Stimulated activated CD4-positive, alpha-beta T cell treated with anti-CD3 and anti-CD28 coated beads, Interleukin-4, amount 100 ng/mL, for 1 hour (primary cell): ENCODE measurements at regions not wholly inside any gene's neighbourhood (a gene's known extent, or its start where the extent isn't known, plus 50 kb on each side); places are given as distances from the start of the nearest gene placed in this dataset.
"Not testable (repeated sequence)": the region's sequence is repeated elsewhere in the genome, so short reads cannot be mapped to it uniquely, and the experiment has no call there.

Source experiments
- DNase-seq: peaks from one replicate; pipeline ENCODE4 v3.0.0-alpha.2; 2020

GRCh38 chr6:2363211-2363610, 117.8 kb upstream of the GMDS start:
- no peak for DNase-seq

- no peak for DNase-seq
These were observed 115.8 kb upstream of the GMDS start for GRCh38 chr6:2361195-2361594.

- DNase-seq: no peak
These were observed 115.3 kb upstream of the GMDS start for GRCh38 chr6:2360716-2361115.

DNA sequence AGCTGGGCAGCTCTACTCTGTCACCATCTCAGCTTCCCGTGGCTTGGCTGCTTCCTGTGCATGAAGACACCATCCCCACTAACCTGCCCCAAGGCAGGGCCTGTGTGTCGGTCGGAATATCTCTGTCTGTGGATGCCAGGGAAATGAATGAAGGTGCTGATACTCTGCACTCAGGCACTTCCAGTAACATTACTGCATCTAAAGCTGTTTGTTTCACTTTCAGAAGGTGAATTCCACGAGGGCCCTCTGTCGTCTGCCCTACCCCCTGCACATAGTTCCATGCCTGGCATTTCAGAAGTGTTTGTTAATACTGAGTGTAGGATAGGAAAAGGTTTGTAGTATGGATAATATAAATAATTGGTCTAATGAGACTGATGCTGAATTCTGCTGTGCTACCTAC, 114.7 kb upstream of the GMDS start:
- no peak for DNase-seq

GRCh38 chr6:2355150-2355549, 109.7 kb upstream of the GMDS start:
- no peak for DNase-seq

GRCh38 chr6:2354138-2354491, 108.7 kb upstream of the GMDS start:
- DNase-seq: no peak

GRCh38 chr6:2353412-2354137, 108.2 kb upstream of the GMDS start:
- peak; percentile 53 for DNase-seq

DNA sequence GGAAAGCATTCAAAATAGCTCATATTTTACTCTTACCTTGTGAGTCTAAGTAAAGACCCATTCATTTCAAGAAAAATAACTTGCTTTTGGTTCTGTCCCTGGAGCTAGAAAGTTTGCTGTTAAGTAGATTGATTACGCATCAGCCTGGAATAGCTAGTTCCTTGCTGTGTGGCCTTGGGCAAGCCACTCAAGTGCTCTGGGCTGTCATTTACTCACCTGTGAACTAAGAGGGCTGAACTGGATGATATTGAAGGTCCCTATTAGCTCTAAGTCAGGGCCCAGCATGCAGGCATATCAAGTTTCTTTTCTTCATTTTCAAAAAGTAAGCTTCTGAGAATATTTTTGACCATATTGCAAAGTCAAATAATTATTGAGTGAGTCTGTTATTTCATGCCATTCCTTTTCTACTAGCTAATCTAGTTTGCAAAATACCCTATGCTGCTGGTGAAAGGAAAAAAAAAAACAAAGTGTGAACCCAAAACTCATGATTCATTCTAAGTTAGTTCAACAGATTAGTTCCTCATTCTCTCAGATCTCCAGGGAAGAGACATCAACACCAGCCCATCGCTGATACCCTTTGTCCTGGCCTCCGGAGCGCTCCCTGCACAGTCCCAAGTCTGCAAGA, 106.5 kb upstream of the GMDS start:
- DNase-seq: no peak

DNA sequence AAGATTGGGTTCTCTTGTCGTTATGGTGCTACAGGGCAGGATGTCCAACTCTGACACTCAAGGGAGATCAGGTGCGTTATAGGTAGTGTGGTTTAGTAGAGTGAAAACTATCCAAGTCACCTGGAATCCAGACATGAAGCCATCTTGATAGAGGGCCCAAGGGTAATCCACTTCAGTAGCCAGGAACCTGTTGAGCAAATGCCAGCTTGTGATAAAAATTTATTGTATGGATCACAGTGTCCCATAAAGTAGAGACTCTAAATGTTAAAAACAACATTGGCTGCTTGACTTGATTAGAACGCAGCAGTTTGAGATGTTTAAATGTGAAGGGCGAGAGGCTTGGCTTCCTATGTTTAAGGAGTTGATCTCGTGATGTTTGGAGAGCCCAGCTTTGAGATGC, 105.7 kb upstream of the GMDS start:
- no peak for DNase-seq

DNA sequence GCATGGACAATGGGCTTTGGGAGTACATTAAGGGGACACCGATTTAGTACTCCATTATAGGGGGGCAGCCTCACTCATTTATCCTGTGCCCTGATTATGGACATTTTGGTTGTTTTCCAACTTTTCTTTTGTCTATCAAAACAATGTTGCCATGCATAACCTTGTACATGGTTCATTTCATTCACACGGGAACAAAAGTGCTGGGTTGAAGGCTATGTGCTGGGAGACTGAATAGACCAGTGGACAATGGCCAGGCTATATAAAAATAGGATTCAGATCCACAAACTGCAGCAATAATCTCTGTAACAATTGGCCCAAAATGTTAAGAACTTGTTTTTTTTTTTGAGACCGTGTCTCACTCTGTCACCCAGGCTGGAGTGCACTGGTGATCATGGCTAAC, 100.7 kb upstream of the GMDS start:
- no peak for DNase-seq

DNA sequence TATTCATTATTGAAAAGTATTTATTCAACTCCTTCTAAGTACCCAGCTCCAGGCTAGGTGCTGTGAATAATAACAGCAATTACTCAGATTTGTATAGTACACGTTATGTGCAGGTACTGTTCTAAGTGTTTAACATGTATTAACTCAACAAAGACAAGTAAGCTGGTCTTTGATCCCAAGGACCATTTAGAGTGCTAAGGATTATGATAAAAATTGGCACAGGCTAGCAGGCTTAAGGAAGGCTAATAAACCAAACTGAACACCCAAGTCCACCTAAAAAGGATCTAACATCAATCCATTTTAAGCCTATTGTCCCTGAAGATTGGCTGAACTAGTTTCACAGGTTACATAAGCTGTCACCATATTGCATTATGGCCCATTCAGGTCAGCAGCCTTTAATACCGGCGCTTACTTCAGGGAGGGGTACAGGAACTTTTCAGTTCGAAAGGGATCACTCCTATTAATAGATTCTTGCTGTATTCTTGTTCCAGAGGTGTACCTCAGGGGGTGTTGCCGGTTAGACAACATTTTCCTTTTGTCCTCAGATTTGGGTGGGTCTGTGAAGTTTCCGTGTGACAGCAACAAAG, 99.0 kb upstream of the GMDS start:
- DNase-seq: no peak

DNA sequence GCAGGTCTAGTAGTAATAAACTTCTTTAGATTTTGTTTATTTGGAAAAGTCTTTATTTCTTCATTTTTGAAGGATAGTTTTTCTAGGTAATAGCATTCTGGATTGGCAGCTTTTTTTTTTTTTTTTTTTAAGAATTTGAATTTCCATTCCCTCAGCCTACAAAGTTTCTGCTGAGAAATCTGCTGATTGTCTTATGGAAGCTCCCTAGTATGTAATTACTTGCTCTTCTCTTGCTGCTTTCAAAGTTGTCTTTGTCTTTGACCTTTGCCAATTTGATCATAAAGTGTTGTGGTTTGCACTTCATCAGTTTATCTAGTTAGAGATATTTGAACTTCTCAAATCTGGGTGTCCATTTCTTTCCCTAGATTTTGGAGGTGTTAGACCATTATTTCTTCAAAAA, 82.2 kb upstream of the GMDS start:
- DNase-seq: no peak

DNA sequence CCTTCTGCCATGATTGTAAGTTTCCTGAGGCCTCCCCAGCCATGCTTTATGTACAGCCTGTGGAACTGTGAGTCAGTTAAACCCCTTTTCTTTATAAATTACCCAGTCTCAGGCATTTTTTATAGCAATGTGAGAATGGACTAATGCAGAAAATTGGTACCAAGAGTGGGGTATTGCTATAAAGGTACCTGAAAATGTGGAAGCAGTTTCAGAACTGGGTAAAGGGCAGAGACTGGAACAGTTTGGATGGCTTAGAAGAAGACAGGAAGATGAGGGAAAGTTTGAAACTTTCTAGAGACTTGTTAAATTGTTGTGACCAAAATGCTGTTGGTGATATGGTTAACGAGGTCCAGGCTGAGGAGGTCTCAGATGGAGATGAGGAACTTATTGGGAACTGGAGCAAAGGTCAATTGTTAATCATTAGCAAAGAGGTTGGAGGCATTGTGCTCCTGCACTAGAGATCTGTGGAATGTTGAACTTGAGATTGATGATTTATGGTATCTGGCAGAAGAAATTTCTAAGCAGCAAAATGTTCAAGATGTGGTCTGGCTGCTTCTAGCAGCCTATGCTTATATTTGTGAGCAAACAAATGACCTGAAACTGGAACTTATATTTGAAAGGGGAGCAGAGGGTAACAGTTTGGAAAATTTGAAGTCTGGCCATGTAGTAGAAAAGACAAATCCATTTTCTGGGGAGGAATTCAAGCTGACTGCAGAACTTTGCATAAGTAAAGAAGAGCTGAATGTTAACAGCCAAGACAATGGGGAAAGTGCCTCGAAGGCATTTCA, 79.0 kb upstream of the GMDS start:
- DNase-seq: no peak

DNA sequence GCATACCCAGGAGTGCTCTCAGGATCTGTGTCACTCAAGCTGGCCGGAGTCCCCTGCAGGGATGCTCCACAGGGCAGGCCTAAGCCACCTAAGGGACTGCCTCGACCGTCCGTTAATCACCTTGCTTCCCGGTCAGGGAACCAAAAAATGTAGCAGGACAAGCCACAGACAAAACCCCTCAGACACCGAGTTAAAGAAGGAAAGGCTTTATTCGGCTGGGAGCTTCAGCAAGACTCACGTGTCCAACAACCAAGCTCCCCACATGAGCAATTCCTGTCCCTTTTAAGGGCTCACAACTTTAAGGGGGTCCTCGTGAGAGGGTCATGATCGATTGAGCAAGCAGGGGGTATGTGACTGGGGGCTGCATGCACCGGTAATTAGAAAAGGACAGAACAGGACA, 72.1 kb upstream of the GMDS start:
- DNase-seq: not testable (repeated sequence)

DNA sequence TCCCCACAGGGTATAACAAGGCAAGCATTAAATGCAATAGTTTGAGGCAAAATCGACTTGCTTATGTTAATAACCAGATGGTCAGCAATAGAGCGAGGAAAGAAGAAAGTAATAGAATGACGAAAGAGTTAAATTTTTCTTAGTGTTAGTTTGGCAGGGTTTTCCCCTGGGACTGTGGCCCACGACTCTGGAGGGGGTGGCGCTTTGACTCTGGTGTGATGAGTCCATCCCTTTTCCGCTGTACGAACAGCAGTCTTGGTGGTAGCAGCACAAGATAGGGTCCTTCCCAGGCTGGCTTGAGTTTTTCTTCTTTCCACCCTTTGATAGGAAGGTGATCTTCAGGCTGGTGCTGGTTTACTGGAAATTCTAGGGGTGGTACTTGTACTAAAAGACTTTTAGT, 69.2 kb upstream of the GMDS start:
- DNase-seq: no peak

GRCh38 chr6:2310042-2310441, 64.6 kb upstream of the GMDS start:
- no peak for DNase-seq

DNA sequence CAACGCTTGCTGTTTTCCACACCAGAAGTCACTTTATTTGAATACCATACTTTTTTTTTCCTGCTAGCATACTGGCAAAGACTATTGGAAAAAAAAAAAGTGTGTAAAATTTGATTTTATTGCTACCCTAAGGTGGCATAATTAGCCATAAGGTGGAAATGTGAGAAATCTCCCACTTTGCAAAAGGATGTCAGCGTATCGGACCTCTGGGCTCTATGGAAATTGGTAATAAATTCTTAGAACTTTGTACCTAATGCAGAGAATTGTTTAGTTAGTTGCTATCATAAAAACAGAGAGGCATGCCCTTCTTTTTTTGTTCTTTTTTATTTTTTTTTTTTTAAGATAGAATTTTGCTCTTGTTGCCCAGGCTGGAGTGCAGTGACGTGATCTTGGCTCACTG, 63.7 kb upstream of the GMDS start:
- no peak for DNase-seq

DNA sequence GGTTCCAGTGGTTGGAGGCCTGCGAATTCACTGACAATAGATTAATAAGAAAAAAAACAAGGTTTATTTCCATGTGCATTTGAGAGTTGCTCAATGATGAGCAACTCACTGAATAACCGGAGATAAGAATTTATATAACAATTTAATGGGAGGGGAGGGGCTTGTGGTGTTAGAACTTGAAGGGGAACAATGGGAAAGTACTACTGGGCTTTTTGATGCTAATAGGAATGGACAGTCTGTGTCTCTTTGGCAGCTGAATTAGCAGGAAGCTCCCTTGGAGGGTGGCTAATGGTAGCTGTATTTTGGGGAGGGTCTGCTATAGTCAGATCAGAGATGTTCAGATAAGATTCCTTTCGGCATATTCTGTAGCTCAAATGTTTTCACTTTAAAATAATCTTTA, 62.4 kb upstream of the GMDS start:
- no peak for DNase-seq

DNA sequence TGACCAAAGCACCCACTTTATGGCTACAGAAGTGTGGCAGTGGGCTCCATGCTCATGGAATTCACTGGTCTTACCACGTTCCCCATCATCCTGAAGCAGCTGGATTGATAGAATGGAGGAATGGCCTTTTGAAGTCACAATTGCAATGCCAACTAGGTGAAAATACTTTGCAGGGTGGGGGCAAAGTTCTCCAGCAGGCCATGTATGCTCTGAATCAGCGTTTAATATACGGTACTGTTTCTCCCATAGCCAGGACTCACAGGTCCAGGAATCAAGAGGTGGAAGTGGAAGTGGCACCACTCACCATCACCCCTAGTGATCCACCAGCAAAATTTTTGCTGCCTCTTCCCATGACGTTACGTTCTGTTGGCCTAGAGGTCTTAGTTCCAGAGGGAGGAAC, 60.5 kb upstream of the GMDS start:
- DNase-seq: no peak

- not testable (repeated sequence) for DNase-seq
These were observed 57.1 kb upstream of the GMDS start for GRCh38 chr6:2302482-2302881.

- DNase-seq: no peak
These were observed 51.4 kb upstream of the GMDS start for GRCh38 chr6:2296781-2297180.
